ENCODE measurements at regions not wholly inside any gene's neighbourhood (a gene's known extent, or its start where the extent isn't known, plus 50 kb on each side); places are given as distances from the start of the nearest gene placed in this dataset.

GRCh38 chr5:40165106-40165788 lies 514.5 kb upstream of the PTGER4 start:
- in situ Hi-C loops (cut with HindIII; ENCODE audit: low sequenced_read_pairs) = no loop called here
- DNase-seq (ENCODE audit: low read depth) = no peak
- H3K4me3 ChIP-seq (ENCODE audit: low read depth, low read length) = no peak overlapping the region
- no peak for TF ChIP-seq CTCF (IDR thresholded peaks at IDR 0.05; ENCODE audit: low read depth, low read length, missing control alignments)

DNA sequence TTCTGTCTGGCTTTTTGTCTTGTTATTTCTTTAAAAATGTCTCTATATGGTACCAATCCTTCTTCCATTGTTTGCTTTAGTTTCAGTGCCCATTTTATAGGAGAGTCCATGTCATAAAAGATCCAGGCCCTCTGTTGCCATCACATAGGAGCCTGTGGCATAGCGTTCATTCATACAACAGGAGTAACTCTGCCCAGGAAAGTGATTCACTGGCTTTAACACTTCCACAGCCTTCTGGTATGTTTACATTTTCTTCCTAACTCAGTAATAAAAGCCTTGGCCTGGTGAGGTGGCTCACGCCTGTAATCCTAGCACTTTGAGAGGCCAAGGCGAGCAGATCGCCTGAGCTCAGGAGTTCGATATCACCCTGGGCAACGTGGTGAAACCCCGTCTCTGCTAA lies 519.3 kb upstream of the PTGER4 start:
- no peak for DNase-seq (ENCODE audit: low read depth)
- in situ Hi-C loops (cut with HindIII; ENCODE audit: low sequenced_read_pairs) = no loop called here
- H3K4me3 ChIP-seq (ENCODE audit: low read depth, low read length) = no peak overlapping the region
- no peak for TF ChIP-seq CTCF (IDR thresholded peaks at IDR 0.05; ENCODE audit: low read depth, low read length, missing control alignments)

DNA sequence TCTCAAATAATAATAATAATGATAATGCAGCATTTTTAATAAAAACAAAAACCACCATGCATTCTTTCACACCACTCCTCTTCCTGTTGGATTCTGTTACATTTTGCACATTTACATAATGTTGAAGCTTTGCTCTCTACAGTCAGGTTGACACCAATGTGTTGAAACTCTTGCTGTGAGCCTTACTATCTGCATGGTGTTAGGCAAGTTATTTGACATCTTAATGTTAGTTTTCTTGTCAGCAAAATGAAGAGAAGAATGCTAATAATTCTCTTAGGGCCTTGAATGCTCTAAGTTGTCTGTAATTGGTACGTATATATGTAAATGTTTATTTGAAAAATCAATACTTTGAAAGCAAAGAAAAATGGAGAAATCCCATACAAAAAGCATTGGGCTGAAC lies 525.5 kb upstream of the PTGER4 start:
- TF ChIP-seq CTCF (IDR thresholded peaks at IDR 0.05; ENCODE audit: low read depth, low read length, missing control alignments) = no peak
- no peak overlapping the region for H3K4me3 ChIP-seq (ENCODE audit: low read depth, low read length)
- in situ Hi-C loops (cut with HindIII; ENCODE audit: low sequenced_read_pairs) = no loop called here
- DNase-seq (ENCODE audit: low read depth) = no peak

GRCh38 chr5:40150896-40151295 lies 528.8 kb upstream of the PTGER4 start:
- H3K4me3 ChIP-seq (ENCODE audit: low read depth, low read length) = no peak overlapping the region
- TF ChIP-seq CTCF (IDR thresholded peaks at IDR 0.05; ENCODE audit: low read depth, low read length, missing control alignments) = no peak
- DNase-seq (ENCODE audit: low read depth) = no peak
- in situ Hi-C loops (cut with HindIII; ENCODE audit: low sequenced_read_pairs) = no loop called here

DNA sequence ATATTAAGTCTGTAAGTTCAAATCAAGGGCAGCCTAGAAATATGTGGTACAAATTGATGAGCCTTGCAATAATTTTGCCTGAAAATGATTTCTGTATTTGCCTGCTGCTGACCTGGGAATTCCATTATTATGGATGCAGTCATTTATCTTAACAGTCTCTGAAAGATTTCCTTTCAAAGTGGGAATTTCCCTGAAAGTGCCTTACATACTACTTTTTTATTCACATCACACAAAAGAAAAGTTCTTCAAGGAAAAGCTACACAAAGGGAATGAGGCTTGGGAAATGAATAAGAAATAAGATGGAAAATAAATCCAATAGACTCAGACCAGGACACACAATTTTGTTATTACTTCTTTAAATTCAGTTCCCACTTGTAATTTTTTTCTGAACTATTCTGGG lies 537.8 kb upstream of the PTGER4 start:
- no peak for DNase-seq (ENCODE audit: low read depth)
- TF ChIP-seq CTCF (IDR thresholded peaks at IDR 0.05; ENCODE audit: low read depth, low read length, missing control alignments) = no peak
- in situ Hi-C loops (cut with HindIII; ENCODE audit: low sequenced_read_pairs) = no loop called here
- no peak overlapping the region for H3K4me3 ChIP-seq (ENCODE audit: low read depth, low read length)

DNA sequence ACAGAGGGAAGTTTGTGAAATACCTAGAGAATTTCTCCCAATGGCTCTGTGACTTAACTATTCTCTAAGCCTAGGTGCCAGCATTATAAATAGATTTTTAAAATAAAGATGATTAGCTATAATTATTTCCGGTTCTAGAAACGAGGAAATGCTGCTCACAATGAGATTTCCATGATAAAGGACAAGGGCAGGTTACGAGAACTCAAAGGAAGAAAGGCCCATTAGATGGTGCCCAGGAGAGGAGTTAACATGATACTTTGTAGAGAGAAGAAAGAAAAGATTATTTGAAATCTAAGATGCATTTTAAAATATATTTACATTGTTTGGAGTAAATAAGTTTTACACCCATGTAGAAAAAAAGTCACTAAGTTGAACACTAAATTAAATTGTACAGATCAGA lies 538.3 kb upstream of the PTGER4 start:
- H3K4me3 ChIP-seq (ENCODE audit: low read depth, low read length) = no peak overlapping the region
- in situ Hi-C loops (cut with HindIII; ENCODE audit: low sequenced_read_pairs) = no loop called here
- DNase-seq (ENCODE audit: low read depth) = no peak
- TF ChIP-seq CTCF (IDR thresholded peaks at IDR 0.05; ENCODE audit: low read depth, low read length, missing control alignments) = no peak

All from astrocyte of the cerebellum (primary cell).